ENCODE measurements at regions not wholly inside any gene's neighbourhood (a gene's known extent, or its start where the extent isn't known, plus 50 kb on each side); places are given as distances from the start of the nearest gene placed in this dataset.
A peak's percentile ranks its signal among the peaks of the same experiment; 100 is the strongest.

DNA sequence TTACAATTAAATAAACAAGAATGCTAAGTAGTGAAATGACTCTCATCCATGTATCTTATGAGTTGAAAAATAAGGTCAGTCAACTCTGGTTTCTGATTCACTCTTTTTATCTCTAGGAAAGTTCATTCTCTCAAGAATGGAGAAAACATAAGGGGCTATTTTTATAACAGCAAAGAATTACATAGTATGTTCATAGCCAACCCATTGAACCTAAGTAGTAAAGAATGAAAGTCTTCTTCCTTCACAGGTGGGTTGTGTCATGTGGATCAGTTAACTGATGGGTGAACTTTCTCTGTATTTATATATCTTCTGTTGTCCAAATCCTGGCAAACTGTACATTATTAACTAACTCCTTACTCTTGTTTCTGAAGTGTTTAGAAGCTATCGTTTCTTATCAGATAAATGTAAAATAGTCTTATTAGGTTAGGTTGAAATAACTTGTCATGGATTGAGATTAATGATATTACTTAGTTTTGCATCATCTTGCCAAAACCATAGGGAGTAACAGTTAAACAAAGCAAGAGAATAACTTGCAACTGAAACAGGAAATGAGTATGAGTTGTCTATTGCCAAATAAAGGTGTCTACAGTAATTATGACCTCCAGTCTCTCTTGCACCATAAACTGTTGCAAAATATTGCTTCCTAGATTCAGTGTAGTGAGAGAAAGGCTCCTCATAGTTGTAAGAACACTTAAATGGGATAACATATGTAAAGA, 86.8 kb downstream of the ANKRD7 start:
- Histone ChIP-seq H3K4me1 (ENCODE audit: low read depth) (no peaks in the 10 kb centered on the region), H3K27me3 (no peaks in the 10 kb centered on the region), H3K4me3 (no peak overlapping the region), H3K36me3 (no peaks in the 10 kb centered on the region), H3K27ac (no peak overlapping the region), H3K9me3 (ENCODE audit: low read depth) (no peaks in the 10 kb centered on the region)
- peak in 1 of 2 donors; percentile 69 for DNase-seq (ENCODE audit: low read depth in 1 of 2, low spot score in 1 of 2)
- TF ChIP-seq, protein P1, sequence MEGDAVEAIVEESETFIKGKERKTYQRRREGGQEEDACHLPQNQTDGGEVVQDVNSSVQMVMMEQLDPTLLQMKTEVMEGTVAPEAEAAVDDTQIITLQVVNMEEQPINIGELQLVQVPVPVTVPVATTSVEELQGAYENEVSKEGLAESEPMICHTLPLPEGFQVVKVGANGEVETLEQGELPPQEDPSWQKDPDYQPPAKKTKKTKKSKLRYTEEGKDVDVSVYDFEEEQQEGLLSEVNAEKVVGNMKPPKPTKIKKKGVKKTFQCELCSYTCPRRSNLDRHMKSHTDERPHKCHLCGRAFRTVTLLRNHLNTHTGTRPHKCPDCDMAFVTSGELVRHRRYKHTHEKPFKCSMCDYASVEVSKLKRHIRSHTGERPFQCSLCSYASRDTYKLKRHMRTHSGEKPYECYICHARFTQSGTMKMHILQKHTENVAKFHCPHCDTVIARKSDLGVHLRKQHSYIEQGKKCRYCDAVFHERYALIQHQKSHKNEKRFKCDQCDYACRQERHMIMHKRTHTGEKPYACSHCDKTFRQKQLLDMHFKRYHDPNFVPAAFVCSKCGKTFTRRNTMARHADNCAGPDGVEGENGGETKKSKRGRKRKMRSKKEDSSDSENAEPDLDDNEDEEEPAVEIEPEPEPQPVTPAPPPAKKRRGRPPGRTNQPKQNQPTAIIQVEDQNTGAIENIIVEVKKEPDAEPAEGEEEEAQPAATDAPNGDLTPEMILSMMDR (IDR thresholded peaks at IDR 0.05; ENCODE audit: low read depth, low read length), result no peak

DNA sequence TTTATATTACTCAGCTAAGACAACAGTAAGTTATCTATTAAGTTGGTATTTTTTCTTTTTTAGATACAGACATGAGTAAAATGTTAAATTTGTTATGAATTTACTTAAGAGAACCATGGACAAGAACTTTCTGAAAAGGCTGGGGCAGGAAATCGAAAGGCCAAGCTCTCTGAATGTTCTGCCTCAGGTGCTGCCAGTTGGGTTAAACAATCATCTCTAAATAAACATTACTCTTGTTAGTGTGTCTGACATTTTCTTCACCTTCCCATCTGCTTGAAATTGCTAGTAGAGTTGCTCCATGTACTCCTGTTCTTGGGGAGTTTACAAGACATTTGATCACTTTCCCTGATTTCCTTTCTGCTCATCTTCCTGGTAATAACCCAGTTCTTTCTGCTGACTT, 87.5 kb downstream of the ANKRD7 start:
- no peak for DNase-seq (ENCODE audit: low read depth in 1 of 2, low spot score in 1 of 2)
- H3K9me3 ChIP-seq (ENCODE audit: low read depth), result no peaks in the 10 kb centered on the region
- no peak overlapping the region for H3K4me3 ChIP-seq
- no peaks in the 10 kb centered on the region for H3K27me3 ChIP-seq
- no peaks in the 10 kb centered on the region for H3K36me3 ChIP-seq
- TF ChIP-seq, protein P1 (IDR thresholded peaks at IDR 0.05; ENCODE audit: low read depth, low read length), result no peak
- H3K4me1 ChIP-seq (ENCODE audit: low read depth), result no peaks in the 10 kb centered on the region
- H3K27ac ChIP-seq, result no peak overlapping the region

DNA sequence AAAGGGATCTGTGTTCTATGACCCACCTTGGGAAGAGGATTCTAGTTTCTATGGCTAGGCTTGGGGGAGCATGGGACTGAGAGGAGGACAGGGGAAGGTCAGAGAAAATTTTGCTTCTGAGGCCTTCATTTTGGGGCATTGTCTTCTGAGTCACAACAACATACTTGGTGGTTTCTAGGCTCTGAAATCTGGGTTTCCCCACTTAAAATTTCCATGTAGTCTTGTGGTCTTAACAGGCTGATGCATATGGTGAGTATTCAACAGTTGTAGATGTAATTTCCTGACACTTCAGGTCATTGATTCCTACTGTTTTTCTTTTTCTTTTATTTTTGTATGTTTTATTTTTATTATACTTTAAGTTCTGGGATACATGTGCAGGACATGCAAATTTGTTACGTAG, 88.5 kb downstream of the ANKRD7 start:
- DNase-seq (ENCODE audit: low read depth in 1 of 2, low spot score in 1 of 2), result no peak
- Histone ChIP-seq H3K9me3 (ENCODE audit: low read depth) (no peaks in the 10 kb centered on the region), H3K36me3 (no peaks in the 10 kb centered on the region), H3K4me1 (ENCODE audit: low read depth) (no peaks in the 10 kb centered on the region), H3K4me3 (no peak overlapping the region), H3K27me3 (no peaks in the 10 kb centered on the region), H3K27ac (no peak overlapping the region)
- TF ChIP-seq, protein P1 (IDR thresholded peaks at IDR 0.05; ENCODE audit: low read depth, low read length), result no peak

DNA sequence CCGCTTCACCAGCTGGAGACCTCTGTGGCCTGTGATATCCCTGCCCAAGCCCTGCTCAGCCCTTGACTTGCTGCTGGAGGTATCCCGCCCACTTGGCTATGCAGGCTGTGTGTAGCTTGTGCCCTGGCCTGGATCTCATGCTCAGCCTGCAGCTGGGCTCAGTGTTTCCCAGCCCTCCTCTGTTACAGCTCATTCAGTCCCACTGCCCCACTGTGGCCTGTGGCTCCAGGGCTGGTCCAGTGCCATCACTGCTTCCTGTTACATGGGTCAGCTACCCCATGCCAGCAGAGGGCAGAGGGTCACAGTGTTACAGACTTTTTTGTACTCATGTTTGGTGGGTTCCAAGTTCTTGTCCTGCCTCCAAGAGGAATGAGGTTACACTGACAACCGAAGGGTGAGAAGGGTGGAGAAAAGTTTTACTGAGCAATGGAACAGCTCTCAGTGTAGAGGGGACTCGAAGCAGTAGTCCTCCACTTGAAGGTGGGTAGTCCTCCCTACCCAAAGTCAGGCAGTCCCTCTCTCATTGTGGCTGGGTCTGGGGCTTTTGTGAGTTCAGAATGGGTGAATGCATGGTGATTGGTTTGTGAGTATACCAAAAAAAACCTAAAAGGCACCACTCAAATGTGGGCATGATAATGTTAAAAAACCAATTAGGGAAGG, 100.4 kb downstream of the ANKRD7 start:
- no peak for DNase-seq (ENCODE audit: low read depth in 1 of 2, low spot score in 1 of 2)
- TF ChIP-seq, protein P1 (IDR thresholded peaks at IDR 0.05; ENCODE audit: low read depth, low read length), result no peak
- H3K27ac ChIP-seq, result no peak overlapping the region
- H3K36me3 ChIP-seq, result no peaks in the 10 kb centered on the region
- H3K27me3 ChIP-seq, result no peaks in the 10 kb centered on the region
- H3K4me1 ChIP-seq (ENCODE audit: low read depth), result no peaks in the 10 kb centered on the region
- no peaks in the 10 kb centered on the region for H3K9me3 ChIP-seq (ENCODE audit: low read depth)
- no peak overlapping the region for H3K4me3 ChIP-seq

DNA sequence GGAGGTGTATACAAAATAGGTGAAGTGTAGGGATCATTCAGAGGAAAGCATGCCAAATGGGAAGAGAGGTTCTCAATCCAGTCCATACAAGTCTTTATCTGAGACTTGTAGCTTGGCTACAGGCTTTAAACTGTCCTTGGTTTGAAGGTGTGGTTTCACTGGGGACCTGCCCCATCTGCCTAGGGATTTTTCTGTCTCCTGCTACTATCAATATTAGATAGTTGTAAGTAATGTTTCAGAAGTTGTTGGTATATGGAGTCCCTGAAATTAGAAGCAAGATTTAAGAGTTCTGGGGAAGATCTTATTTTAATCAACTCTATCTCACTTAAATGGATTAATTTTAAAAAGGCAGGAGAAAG, 100.9 kb downstream of the ANKRD7 start:
- no peaks in the 10 kb centered on the region for H3K9me3 ChIP-seq (ENCODE audit: low read depth)
- TF ChIP-seq, protein P1 (IDR thresholded peaks at IDR 0.05; ENCODE audit: low read depth, low read length), result no peak
- no peak overlapping the region for H3K27ac ChIP-seq
- no peaks in the 10 kb centered on the region for H3K4me1 ChIP-seq (ENCODE audit: low read depth)
- H3K4me3 ChIP-seq, result no peak overlapping the region
- no peaks in the 10 kb centered on the region for H3K27me3 ChIP-seq
- no peaks in the 10 kb centered on the region for H3K36me3 ChIP-seq
- DNase-seq (ENCODE audit: low read depth in 1 of 2, low spot score in 1 of 2), result no peak

Data from cardiac muscle cell (in vitro differentiated cells and primary cell).